Esophagus squamous epithelium (tissue), 5 donors: ENCODE measurements at regions not wholly inside any gene's neighbourhood (a gene's known extent, or its start where the extent isn't known, plus 50 kb on each side); places are given as distances from the start of the nearest gene placed in this dataset.
"Not testable (repeated sequence)": the region's sequence is repeated elsewhere in the genome, so short reads cannot be mapped to it uniquely, and the experiment has no call there.

Source experiments
- DNase-seq: peaks from one replicate; lab custom pipeline; 2025; lab: John Stamatoyannopoulos, UW
- H3K27ac ChIP-seq, 4 donors: fragments of 200-600 bp; sonication (generic); one replicate each; pipeline ENCODE4 v1.5.1; 2016 to 2019; ENCODE audit warnings: mild to moderate bottlenecking in 1 of 4
- H3K27me3 ChIP-seq, 4 donors: fragments of 200-600 bp; sonication (generic); 1 replicate in 3 of 4; 2 replicates in 1 of 4; pipeline versions ENCODE4 v1.5.1 to v1.6.0; 2017 to 2021; ENCODE audit warnings: antibody characterized with exemption in 1 of 4
- H3K36me3 ChIP-seq, 3 donors: fragments of 200-600 bp; sonication (generic); one replicate each; pipeline ENCODE4 v1.5.1; 2016 to 2019
- H3K4me1 ChIP-seq, 3 donors: fragments of 200-600 bp; sonication (generic); one replicate each; pipeline ENCODE4 v1.5.1; 2017 to 2019
- H3K4me3 ChIP-seq, 4 donors: fragments of 200-600 bp; sonication (generic); 1 replicate in 3 of 4; 2 replicates in 1 of 4; pipeline ENCODE4 v1.5.1; 2016 to 2019; ENCODE audit warnings: mild to moderate bottlenecking in 2 of 4, moderate library complexity in 1 of 4
- H3K9me3 ChIP-seq, 3 donors: fragments of 200-600 bp; sonication (generic); one replicate each; pipeline ENCODE4 v1.5.1; 2016 to 2019
- POLR2A ChIP-seq, 4 donors: fragments of 450-650 bp; IDR thresholded peaks; one replicate each; pipeline ENCODE4 v1.6.1; 2017; ENCODE audit warnings: antibody characterized with exemption in 4 of 4, mild to moderate bottlenecking in 4 of 4, moderate library complexity in 3 of 4
- WGBS, 2 donors: methylation state at CpG; one replicate each; pipeline ENCODE4 v1.1.5; 2018; 5-methylcytosine and 5-hydroxymethylcytosine counted together
- intact Hi-C: fragments of 100-400 bp; cut with DNase I; formaldehyde crosslinking; loops from one replicate; pipeline ENCODE4 v1.15.0; 2022
- TF ChIP-seq, protein P1 (sequence below), 6 experiments: fragments of 450-650 bp in 4 of 6; fragments of 200-600 bp in 2 of 6; sonication (generic) in 2 of 6; IDR thresholded peaks; one replicate each; pipeline ENCODE4 v1.5.1; 2016 to 2019; ENCODE audit warnings: antibody characterized with exemption in 6 of 6, mild to moderate bottlenecking in 4 of 6, moderate library complexity in 4 of 6
- donor health status: DM: yes; HTN: yes; CAD: no.

GRCh38 chr4:160364217-160364616 lies 1261.3 kb downstream of the RAPGEF2 start:
- DNase-seq: no peak
- TF ChIP-seq, protein P1, sequence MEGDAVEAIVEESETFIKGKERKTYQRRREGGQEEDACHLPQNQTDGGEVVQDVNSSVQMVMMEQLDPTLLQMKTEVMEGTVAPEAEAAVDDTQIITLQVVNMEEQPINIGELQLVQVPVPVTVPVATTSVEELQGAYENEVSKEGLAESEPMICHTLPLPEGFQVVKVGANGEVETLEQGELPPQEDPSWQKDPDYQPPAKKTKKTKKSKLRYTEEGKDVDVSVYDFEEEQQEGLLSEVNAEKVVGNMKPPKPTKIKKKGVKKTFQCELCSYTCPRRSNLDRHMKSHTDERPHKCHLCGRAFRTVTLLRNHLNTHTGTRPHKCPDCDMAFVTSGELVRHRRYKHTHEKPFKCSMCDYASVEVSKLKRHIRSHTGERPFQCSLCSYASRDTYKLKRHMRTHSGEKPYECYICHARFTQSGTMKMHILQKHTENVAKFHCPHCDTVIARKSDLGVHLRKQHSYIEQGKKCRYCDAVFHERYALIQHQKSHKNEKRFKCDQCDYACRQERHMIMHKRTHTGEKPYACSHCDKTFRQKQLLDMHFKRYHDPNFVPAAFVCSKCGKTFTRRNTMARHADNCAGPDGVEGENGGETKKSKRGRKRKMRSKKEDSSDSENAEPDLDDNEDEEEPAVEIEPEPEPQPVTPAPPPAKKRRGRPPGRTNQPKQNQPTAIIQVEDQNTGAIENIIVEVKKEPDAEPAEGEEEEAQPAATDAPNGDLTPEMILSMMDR (IDR thresholded peaks at IDR 0.05): no peak
- no peaks in the 10 kb centered on the region for H3K4me1 ChIP-seq
- no peak overlapping the region for H3K4me3 ChIP-seq
- peaks cover 0 to 8% (median 6%) of the 10 kb centered on the region in 3 donors for H3K9me3 ChIP-seq
- no peaks in the 10 kb centered on the region for H3K36me3 ChIP-seq
- H3K27me3 ChIP-seq: no peaks in the 10 kb centered on the region
- intact Hi-C loops: no loop called here
- H3K27ac ChIP-seq: no peak overlapping the region

GRCh38 chr4:160364665-160365064 lies 1261.8 kb downstream of the RAPGEF2 start:
- H3K36me3 ChIP-seq, DNase-seq, H3K27ac ChIP-seq, H3K9me3 ChIP-seq, H3K4me1 ChIP-seq, H3K4me3 ChIP-seq, intact Hi-C loops, H3K27me3 ChIP-seq: not testable (repeated sequence)
- WGBS, 2 donors: 59 to 71% methylated on average over 6 of the region's 6 CpGs

DNA sequence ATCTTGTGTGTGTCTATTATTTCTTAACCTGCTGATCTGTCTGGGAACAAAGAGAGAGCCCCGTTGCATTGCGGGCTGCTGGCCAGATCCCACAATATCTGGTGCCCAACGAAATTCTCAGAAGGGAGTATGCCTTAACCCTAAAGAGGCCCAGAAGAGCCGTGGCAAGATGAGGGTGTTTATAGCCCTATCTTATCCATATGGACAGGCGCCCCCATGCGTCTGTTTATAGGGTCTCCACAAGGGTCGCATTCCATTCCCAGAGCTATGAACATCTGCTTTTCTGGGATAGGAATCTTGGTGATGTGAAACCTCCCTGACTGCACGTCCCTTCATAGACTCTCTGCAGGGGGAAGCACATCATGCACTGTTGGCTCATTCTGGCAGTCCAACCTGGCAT lies 1262.5 kb downstream of the RAPGEF2 start:
- not testable (repeated sequence) for H3K36me3 ChIP-seq, H3K4me3 ChIP-seq
- WGBS, 2 donors: 42 to 44% methylated on average over 1 to 8 of the region's 8 CpGs

DNA sequence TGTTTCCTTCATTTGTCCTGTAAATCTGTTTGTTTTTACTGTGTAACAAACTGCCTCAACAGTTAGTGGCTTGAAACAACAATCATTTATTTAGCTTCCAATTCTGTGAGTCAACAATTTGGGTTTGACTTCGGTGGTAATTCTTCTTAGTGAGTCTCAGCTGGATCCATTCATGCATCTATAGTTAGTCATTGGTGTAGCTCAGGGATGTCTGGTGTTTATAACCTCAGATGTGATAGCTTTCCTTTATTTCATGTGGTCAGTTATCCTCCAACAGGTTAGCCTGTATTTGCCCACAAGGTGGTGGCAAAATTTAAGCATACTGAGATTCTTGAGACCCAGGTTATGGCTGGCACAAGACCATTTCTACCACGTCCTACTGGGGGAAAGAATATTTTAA lies 1267.2 kb downstream of the RAPGEF2 start:
- Histone ChIP-seq H3K36me3 (no peaks in the 10 kb centered on the region), H3K4me3 (no peak overlapping the region), H3K27me3 (no peaks in the 10 kb centered on the region), H3K27ac (no peak overlapping the region), H3K4me1 (no peaks in the 10 kb centered on the region), H3K9me3 (no peaks in the 10 kb centered on the region)
- 22 to 51% methylated on average over 2 of the region's 2 CpGs for WGBS, 2 donors
- TF ChIP-seq POLR2A (IDR thresholded peaks at IDR 0.05): no peak
- TF ChIP-seq, protein P1 (IDR thresholded peaks at IDR 0.05): no peak
- intact Hi-C loops: no loop called here
- no peak for DNase-seq

More for the DNA sequence above, 1262.5 kb downstream of the RAPGEF2 start:
- intact Hi-C loops, H3K27ac ChIP-seq, H3K27me3 ChIP-seq, H3K9me3 ChIP-seq, H3K4me1 ChIP-seq, DNase-seq: not testable (repeated sequence)

- 58 to 61% methylated on average over 1 of the region's 1 CpG for WGBS, 2 donors
- Histone ChIP-seq H3K9me3 (peaks cover 0 to 3% (median 0%) of the 10 kb centered on the region in 3 donors), H3K4me3 (no peak overlapping the region), H3K27me3 (no peaks in the 10 kb centered on the region), H3K36me3 (no peaks in the 10 kb centered on the region), H3K4me1 (no peaks in the 10 kb centered on the region), H3K27ac (no peak overlapping the region)
- no peak for DNase-seq
- intact Hi-C loops: no loop called here
- TF ChIP-seq, protein P1 (IDR thresholded peaks at IDR 0.05): no peak
- no peak for TF ChIP-seq POLR2A (IDR thresholded peaks at IDR 0.05)
These were observed 1268.6 kb downstream of the RAPGEF2 start for GRCh38 chr4:160371446-160371845.

DNA sequence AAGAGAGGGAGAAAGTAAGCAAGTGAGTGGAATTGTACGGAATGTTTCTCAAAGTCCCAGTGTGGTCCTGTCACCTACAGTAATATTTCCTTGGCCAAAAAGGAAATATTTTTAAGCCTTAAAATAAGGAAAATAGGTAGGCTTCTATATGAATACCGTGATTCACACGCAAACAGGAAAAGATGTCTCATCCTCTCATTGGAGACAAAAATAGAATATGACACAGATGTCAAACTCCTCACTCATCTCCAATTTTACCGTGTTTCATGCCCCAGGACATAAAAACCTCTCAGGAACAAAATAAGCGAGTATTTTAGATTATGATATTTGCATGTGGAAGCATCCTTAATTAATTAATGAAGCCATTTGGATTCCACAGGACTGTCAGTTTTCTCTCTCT lies 1269.5 kb downstream of the RAPGEF2 start:
- Histone ChIP-seq H3K4me1 (no peaks in the 10 kb centered on the region), H3K27me3 (no peaks in the 10 kb centered on the region), H3K27ac (no peak overlapping the region), H3K4me3 (no peak overlapping the region), H3K9me3 (peaks cover 0 to 3% (median 0%) of the 10 kb centered on the region in 3 donors), H3K36me3 (no peaks in the 10 kb centered on the region)
- DNase-seq: no peak
- TF ChIP-seq, protein P1 (IDR thresholded peaks at IDR 0.05): no peak
- TF ChIP-seq POLR2A (IDR thresholded peaks at IDR 0.05): no peak
- intact Hi-C loops: no loop called here
- WGBS, 2 donors: 59 to 66% methylated on average over 5 of the region's 5 CpGs
